ENCODE measurements at regions not wholly inside any gene's neighbourhood (a gene's known extent, or its start where the extent isn't known, plus 50 kb on each side); places are given as distances from the start of the nearest gene placed in this dataset.
"Not testable (repeated sequence)": the region's sequence is repeated elsewhere in the genome, so short reads cannot be mapped to it uniquely, and the experiment has no call there.

DNA sequence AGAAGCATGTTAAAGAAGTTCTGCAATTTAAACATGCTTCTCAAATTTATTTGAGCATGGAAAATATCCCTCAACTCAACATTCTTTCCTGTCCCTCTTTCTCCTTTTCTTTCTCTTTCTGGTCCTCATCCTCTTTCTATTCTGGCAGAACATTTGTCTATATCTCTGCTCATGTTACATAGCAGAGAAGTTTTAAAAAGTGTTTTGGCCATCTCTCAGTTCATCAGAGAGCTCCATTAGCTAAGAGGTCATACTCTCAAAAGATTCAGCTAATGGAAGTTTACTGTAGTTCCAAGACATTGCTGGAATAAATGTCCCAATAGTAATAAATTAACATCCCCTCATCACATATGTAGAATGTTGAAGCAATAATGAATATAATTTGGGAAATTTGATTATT is 53.5 kb downstream of the XCL2 start:
- no peak for DNase-seq

DNA sequence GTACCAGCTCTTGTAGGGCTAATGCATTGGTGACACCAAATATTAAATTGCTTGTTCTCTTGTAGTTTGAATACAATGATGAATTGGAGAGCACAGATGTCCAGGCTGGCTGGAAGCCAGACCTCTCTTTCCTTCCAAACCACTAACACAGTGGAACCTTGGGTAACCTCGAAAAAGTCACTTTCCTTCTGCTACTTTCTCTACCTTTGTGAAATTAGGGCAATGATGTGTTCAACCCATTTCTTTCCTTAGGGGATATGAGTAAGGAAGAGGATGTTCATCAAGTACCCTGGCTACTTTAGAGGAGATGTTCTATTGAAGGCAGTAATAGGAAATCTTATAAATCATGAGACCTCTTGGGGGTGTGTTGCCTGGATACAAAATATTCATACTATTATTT is 55.7 kb downstream of the XCL2 start:
- no peak for DNase-seq

DNA sequence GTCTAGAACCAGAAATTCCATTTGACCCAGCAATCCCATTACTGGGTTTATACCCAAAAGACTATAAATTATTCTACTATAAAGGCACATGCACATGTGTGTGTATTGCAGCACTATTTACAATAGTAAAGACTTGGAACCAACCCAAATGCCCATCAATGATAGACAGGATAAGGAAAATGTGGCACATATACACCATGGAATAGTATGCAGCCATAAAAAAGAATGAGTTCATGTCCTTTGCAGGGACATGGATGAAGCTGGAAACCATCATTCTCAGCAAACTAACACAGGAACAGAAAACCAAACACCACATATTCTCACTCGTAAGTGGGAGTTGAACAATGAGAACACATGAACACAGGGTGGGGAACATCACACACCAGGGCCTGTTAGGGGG is 57.0 kb downstream of the XCL2 start:
- DNase-seq = not testable (repeated sequence)

DNA sequence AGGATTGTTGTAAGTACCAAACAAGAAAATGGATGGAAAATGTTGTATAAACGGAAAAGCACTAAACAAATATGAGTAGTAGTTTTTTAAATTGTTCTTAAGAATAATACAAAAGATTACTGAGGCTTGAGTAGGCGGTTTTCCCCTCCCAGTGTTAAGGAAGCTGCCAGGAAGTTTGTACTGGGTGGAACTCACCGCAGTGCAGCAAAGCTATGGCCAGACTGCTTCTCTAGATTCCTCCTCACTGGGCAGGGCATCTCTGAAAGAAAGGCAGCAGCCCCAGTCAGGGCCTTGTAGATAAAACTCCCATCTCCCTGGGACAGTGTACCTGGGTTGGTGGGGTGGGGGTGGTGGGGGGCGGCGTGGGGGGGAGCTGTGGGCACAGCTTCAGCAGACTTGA is 58.7 kb downstream of the XCL2 start:
- DNase-seq = no peak

DNA sequence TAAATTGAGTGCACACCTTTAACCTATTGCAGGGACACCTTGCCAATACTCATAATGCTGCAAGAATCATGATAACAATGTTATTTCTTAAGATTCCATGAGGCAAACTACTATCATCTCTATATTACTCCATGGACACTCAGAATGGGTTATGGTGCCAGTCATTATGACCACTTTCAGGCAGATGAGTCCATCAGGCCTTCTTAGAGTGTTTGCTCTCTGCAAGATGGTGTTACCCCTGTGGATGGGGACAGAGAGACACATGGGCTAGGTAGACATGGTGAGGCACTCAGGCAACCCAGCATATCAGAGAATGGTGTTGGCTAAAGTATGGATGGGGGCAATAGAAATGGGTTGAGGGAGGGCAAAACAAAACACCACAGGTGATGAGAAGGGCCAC is 59.7 kb downstream of the XCL2 start:
- DNase-seq = no peak

DNA sequence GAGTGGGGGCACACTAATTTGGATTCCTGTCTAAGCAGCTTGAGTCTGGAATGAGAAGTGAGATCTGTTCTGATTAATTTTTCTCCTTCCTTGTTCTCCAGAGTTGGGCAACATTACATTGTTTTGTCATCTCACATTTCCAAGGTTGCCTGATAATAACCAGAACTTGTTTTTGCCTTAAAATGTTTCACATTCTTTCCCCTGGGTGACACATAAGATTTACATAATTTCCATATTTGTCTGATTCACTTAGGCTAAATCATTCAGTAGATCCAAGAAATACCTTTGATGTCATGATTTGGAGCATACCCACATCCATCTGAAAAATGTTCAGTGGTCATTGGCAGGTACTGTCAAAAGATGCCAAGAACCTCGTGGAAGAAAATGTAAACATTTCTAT is 60.3 kb downstream of the XCL2 start:
- DNase-seq = no peak

DNA sequence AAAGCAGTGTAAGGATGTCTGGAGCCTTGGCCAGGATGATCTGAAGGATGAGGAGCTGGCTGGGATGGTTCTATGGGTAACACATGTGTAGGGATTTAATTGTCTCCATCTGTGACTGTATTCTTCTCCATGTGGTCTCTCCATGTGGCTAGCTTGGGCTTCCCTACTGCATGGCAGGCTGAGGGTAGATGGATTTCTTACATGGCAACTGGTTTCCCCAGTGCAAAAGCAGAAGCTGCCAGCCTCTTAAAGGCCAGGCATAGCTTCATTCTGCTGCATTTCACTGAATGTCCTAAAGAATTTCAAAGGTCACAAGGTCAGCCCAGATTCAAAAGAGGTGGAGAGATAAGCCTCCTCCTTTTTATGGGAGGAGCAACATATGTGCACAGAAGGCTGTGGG is 61.7 kb downstream of the XCL2 start:
- DNase-seq = no peak

DNA sequence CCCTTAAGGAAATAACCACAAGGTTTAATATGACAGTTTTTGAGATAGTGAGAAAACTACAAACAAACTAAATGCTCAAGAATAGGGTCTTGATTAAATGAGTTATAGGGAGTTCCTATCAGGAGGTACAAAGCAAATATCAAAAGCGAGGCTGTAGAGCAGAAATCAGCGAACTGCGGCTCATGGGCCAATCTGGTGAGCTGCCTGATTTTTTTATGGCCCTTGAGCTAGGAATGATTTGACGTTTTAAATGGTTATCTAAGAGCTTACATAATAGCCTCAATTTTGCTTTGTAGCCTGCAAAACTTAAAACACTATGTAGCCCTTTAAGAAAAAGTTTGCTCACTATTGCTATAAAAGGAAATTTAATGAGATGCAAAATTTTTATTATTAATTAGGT is 62.2 kb downstream of the XCL2 start:
- DNase-seq = no peak

DNA sequence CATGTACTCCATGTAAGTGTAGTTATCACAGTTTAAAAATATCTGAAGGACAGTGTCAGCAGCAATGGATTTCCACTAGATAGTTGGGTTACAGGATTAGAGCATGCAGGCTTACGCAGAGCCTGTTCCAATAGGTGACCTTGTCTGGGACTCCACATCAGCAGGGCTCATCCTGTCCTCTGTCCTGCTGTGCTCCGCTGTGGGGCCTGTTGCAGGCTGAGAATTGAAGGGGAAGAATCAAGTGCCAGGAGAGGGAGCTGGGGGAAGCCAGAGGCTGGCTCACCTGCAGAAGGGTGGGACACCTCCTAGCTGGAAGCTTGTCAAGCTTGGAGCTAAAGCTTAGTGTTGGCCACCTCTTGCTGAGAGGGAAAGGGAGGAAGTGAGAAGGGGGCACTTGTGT is 62.8 kb downstream of the XCL2 start:
- no peak for DNase-seq

DNA sequence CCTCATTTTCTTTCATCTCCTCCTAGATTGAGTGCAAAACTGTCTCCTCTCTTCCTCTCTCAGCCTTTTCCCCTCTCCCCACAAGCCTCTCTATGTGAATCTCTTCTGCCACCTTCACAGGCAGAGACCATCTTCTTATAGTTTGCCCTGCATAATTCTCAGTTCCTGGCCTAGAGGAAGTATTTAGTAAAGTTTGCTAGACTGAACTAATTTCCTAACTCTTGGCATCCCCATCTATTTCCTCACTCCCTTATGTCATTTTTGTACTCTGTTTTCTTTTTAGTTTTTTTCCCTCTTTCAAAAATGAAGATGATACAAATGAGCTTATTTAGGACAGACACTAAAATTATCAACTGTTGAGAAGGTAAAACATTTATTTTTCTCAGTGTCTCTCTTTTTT is 66.0 kb downstream of the XCL2 start:
- DNase-seq = no peak

DNA sequence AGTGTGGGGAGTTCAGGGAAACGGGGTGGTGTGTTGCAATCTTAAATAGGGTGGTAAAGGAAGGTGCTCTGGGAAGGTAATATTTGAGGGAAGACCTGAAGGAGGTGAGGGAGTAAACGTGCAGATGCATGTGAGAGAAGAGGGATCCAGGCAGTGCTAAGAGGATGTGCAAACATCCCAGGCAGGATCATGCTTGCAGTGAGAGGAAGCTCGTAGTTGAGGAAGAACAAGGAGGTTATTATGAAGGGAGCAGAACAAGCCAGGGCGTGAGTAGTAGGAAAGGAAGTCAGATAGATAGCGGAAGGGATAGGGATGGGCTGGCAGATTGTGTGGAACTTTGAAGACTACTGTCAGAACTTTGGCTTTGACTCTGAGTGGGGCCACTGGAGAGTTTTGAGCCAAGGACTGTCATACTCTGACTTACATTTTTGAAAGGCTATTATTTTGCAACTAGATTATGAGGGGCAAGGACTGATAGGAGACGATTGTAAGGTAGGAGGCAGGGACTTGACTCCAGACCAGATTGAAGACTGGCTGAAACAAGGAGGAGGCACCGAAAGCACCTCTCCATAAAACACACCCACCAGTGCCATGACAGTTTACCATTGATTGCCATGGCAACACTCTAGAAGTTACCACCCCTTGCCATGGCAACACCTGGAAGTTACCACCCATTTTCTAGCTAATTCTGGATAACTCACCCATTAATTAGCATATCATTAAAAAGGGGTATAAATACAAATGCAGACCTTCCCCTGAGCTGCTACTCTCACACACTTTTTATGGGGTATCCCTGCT is 67.0 kb downstream of the XCL2 start:
- peak; percentile 16 for DNase-seq

DNA sequence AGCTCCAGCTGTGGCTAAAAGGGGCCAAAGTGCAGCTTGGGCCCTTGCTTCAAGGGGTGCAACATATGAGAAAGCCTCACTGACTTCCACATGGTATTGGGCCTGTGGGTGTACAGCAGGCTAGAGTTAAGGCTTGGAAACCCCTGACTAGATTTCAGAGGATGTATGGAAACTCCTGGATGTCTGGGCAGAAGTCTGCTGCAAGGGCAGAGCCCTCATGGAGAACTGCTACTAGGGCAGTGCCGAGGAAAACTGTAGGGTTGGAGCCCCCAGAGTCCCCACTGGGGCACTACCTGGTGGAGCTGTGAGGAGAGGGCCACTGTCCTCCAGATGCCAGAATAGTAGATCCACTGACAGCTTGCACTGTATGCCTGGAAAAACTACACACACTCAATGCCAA is 69.5 kb downstream of the XCL2 start:
- DNase-seq = no peak

DNA sequence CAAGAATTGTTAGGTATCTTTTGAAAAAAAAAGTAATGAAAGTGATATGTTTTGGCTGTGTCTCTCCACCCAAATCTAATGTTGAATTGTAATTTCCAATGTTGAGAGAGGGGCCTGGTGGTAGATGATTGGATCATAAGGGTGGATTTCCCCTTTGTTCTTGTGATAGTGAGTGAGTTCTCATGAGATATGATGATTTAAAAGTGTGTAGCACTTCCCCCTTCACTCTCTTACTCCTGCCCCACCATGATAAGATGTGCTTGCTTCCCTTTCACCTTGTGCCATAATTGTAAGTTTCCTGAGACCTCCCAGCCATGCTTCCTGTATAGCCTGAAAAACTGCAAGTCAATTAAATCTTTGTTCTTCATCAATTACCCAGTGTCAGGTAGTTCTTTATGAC is 70.7 kb downstream of the XCL2 start:
- no peak for DNase-seq

DNA sequence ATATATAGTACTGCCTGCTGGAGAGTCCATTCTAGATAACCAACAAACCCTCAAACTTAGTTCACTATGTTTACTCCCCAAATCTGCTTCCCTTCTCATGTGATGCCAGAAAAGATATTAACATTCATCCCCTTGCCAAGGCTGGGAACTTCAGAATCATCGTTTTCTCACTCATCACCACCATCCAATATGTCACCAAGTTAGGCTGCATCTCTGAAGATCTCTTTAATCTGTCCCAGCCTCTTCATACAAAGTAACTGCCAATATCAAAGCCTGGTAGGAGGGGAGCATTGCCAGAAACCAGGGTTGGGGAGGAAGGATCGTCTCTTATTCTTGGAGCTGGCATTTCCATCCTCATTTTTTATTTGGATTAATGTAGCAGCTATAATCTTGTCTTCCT is 71.6 kb downstream of the XCL2 start:
- no peak for DNase-seq

DNA sequence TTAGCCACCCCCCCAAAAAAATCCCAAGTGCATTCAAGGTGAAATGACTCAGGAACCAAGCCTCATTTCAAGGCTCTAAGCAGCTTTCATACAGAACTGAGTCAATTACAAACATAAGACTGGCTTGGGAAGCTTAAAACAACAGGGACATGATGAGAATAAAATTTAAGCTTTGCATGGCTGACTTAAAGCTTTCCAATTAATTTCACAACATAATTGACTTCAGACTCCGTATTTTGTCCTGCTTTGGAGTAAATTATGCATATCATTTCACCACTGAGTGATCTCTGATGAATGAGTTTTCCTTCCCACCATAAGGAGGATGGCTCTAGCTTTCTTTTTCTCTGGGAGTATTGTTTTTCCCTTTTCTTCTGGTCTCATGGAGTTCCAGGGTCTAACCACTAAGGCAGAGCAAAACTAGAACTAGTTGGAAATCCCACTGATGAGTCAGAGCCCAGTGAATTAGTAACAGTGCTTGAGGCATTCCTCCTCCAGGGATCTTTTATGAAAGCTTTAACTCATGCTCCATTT is 72.8 kb downstream of the XCL2 start:
- DNase-seq = no peak

DNA sequence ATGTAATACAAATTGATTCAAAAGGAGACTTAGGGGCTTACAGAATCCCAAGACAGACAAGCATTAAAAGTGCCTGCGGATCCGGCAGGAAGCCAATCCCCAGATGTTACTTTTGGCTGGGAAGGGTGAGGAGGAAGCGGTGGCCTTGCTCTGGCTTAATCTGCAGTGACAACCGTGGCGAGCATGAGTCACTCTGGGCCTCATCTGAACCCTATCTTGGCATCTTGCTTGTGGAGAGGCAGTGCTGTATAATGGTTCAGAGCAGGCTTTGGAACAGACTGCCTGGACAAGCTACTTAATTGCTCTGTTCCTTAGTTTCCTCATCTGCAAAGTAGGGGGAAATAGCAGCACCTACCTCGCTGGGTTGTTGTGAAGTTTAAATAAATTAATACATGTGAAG is 74.1 kb downstream of the XCL2 start:
- no peak for DNase-seq

DNA sequence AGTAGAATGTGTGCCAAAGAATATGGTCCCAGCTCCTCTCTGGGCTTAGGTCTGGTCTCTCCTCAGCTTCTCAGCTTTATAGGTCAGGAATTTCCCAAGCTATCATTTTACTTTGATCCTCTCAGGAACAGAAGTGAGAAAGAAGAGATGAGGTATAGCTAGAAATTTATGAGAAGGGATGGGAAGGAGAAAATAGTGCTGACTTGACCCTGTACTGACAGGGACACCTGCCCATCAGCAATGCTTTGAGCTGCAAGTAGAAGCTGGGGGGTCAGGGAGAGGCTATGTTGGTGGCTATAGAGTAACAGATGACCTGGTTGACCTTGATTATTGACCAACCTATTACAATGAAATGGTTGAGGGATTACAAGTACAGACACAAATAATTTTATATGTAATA is 75.0 kb downstream of the XCL2 start:
- DNase-seq = no peak

DNA sequence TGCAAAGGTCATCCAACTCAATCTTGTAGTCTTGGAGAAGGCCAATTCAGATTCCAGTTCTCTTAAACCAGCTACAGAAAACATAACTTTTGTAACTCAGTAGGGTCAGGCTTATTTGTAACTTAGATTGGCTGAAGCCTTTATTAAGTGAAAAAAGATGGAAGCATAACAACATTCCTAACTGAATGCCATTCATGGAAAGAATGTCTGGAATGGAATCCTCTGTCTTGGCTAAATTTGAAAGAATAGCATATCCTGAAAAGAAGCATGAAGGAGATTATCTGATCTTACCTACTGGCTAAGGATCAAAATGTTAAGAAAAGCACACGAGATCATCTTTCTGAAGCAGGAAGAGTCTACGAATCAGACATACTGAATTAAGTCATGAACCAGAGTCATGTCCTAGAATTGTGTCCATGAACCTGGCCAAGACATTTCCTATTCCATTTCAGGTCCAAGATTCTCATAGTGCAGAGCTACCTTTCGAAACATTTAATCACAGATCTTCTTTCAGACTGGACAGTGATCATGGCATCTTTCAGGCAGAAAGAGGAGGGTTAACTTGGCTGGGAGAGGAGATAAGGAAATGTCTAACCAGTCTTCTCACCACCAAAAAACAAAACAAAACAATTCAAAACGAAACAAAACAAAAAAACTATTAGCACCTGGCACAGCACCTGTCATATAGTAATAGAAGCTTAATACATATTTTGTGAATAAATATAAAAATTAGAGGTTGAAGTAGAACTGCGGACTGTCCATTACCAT is 75.6 kb downstream of the XCL2 start:
- no peak for DNase-seq

DNA sequence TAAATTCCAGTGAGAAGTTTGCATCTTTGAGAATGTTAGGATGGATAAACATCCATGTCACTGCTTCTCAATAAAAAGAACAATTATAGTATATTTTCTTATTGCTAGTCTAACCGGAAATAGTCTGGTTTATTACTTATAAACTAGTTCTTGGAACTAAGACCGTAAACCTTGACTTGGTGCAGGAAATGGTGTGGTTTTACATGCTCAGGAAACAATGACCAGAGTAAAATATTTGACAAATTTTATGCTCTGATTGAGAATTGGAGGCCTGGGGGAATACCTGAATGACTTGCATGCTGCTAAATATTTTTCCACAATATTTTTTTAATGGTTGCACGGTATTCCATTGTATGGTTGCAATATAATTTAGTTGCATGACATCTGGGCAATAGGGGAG is 76.3 kb downstream of the XCL2 start:
- no peak for DNase-seq

DNA sequence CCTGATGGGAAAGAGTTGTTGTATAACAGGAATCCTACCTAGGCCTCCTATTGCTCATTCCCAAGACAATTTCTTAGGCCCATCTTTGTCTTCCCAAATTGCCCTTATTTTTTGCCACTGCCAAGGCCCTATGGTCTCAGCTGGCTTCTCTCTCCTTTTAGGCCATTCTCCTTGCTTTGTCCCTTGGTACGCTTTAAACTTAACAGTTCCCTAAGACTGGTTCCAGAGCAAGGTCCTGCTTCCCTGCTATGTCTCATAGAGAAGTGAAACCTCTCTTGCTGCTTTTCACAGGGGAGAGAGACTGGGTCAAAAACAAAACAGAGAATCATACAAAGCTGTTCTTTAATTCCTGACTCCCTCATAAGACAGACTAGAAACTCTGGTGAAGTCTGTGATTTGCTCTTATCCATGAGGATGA is 77.1 kb downstream of the XCL2 start:
- DNase-seq = no peak

DNA sequence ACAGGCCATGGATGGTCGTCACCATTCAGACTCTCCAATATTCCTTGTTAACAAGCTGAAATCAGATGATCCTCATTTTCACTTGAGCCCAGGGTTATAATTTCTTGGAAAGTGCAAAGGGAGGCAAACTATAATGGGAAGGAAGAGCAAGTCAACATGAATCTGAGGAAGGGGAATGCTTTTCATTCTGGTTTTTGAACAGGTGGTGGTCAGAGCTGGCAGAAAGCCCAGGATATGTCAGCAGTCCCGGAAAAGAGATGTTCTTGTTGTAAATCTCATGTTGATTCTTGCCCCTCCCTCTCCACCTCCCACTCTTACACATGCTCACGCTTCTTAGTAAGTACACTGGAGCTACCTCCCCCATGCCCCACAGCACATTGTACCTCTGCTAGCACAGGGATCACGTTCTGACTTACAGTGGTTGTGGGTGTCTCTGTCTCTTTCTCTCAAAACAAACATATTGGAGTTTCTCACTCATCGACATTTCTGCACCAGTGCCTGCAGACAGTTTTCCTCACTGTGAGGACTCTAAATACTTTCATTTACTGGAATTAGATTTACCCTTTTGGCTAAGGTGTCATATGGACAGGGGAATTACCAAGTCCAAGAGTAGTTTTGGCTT is 77.6 kb downstream of the XCL2 start:
- DNase-seq = peak; percentile 14

DNA sequence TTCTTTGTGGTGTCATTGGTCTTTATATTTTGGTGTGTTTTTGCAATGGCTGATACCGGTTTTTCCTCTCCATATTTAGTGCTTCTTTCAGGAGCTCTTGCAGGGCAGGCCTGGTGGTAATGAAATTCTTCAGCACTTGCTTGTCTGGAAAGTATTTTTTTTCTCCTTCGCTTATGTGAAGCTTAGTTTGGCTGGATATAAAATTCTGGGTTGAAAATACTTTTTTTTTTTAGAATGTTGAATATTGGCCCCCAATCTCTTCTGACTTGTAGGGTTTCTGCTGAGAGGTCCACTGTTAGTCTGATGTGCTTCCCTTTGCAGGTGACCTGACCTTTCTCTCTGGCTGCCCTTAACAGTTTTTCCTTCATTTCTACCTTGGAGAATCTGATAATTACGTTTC is 82.7 kb downstream of the XCL2 start:
- DNase-seq = not testable (repeated sequence)

DNA sequence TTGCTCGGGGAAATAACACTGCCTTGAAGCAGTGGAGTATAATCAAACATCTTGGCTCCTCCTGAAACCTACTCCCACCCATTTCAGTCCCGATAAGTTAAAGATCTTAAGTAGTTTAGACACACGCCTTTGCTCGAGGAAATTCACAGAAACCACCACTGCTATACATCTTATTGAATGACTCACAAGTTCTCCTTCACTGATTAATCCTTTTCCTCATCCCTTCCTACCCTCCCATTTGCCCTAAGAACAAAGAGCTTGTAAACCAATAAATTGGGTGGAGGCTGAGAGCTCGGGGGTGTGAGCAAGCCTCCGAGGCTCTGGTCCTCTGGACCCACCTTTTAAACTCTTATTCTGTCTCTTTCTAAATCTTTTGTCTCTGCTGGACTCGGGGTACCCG is 86.5 kb downstream of the XCL2 start:
- not testable (repeated sequence) for DNase-seq

DNA sequence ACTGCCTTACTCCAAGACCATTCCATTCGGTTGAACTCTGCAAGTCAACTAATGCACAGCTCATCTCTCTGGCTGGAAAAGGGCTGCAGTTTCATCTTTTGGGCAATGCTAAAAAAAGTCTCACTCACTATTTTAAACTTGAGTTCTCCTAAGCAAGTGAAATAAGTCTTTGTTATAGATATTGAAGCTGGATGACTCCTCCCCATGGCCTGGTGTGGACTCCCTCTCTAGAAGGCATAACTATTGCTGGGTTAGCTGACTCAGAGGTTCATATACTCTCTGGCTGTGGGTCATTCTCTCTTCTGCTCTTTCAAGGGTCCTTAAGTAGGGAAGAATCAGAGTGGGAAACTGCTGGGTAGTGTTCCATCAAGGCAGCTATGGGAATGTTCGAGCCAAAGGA is 88.0 kb downstream of the XCL2 start:
- no peak for DNase-seq
